K562 (cell line): ENCODE measurements at regions not wholly inside any gene's neighbourhood (a gene's known extent, or its start where the extent isn't known, plus 50 kb on each side); places are given as distances from the start of the nearest gene placed in this dataset.

Experiments
- ATAC-seq: fragments of 200-7000 bp; cut with Tn5 transposase; 3 replicates; pipeline ENCODE4 v1.9.1; 2020; ENCODE audit warnings: moderate library complexity
- BruUV-seq: library from RNA; stranded (reverse); fragments of 400-500 nt; replicated peaks from 2 replicates; lab custom pipeline; 2021; lab: Mats Ljungman, UMichigan
- CTCF ChIA-PET: fragments of 300-600 bp; formaldehyde crosslinking; extraction: SDS; loops from one replicate; lab custom pipeline; 2021; ENCODE audit warnings: low intra/inter-chr PET ratio; lab: Yijun Ruan, JAX
- POLR2A ChIA-PET: fragments of 300-600, 350-650 bp; sonication (Branson Sonifier 250); formaldehyde crosslinking; extraction: SDS; loops from one replicate; lab custom pipeline; 2021; ENCODE audit warnings: antibody characterized with exemption, inconsistent platforms; lab: Yijun Ruan, JAX
- DNase-seq, 4 experiments: peaks; one replicate each; pipeline versions ENCODE4 v3.0.0 to v3.0.0-alpha.2; 2011 to 2018; ENCODE audit warnings: low spot score in 3 of 4, mixed read lengths in 3 of 4; ENCODE audit errors: extremely low read depth in 1 of 4
- FAIRE-seq: peaks from 2 replicates; lab custom pipeline; 2011; peaks lifted over from hg19 to GRCh38; lab: Jason Lieb, UNC
- H2AFZ ChIP-seq: 2 replicates; pipeline ENCODE4 v1.6.0; 2011; ENCODE audit warnings: low read depth, low read length, control low read depth, inconsistent platforms
- H3K27ac ChIP-seq: fragments of 200-600 bp; 3 replicates; pipeline ENCODE4 v1.8.0; 2011; ENCODE audit warnings: low read depth, mild to moderate bottlenecking, control low read depth, inconsistent platforms, low read length, moderate library complexity, mixed read lengths; ENCODE audit errors: extremely low read depth
- H3K27me3 ChIP-seq, 2 experiments: fragments of 300-600 bp in 1 of 2; 2 replicates in 1 of 2; 3 replicates in 1 of 2; pipeline versions ENCODE4 v1.6.0 to v1.8.0; 2011; ENCODE audit warnings: inconsistent platforms in 2 of 2, low read length in 2 of 2, mild to moderate bottlenecking in 1 of 2, mixed read lengths in 1 of 2, moderate library complexity in 1 of 2; ENCODE audit not compliant: control insufficient read depth in 2 of 2, insufficient read depth in 2 of 2
- H3K36me3 ChIP-seq: fragments of 300-600 bp; 3 replicates; pipeline ENCODE4 v1.8.0; 2011; ENCODE audit warnings: mild to moderate bottlenecking, low read length, inconsistent platforms; ENCODE audit not compliant: control insufficient read depth, insufficient read depth
- H3K4me1 ChIP-seq, 2 experiments: fragments of 200-600 bp in 1 of 2; replicated peaks in 1 of 2; 2 replicates in 1 of 2; 3 replicates in 1 of 2; pipeline versions ENCODE4 v1.5.1 to v1.8.0; 2011; ENCODE audit warnings: inconsistent platforms in 2 of 2, low read length in 2 of 2, mild to moderate bottlenecking in 1 of 2, mixed read lengths in 1 of 2, moderate library complexity in 1 of 2; ENCODE audit not compliant: control insufficient read depth in 2 of 2, insufficient read depth in 2 of 2
- H3K4me2 ChIP-seq: 2 replicates; pipeline ENCODE4 v1.6.1; 2011; ENCODE audit warnings: low read length, control low read depth, inconsistent platforms, mixed read lengths; ENCODE audit not compliant: insufficient read depth
- H3K4me3 ChIP-seq: fragments of 200-600 bp; sonication (generic), shearing (Covaris generic); 2 replicates; pipeline ENCODE4 v1.5.1; 2016; ENCODE audit warnings: control low read depth, inconsistent platforms
- H3K79me2 ChIP-seq: fragments of 200-600 bp; 3 replicates; pipeline ENCODE4 v1.8.0; 2011; ENCODE audit warnings: low read length, inconsistent platforms; ENCODE audit not compliant: control insufficient read depth, insufficient read depth
- H3K9ac ChIP-seq, 2 experiments: 2 replicates each; pipeline versions ENCODE4 v1.6.0 to v1.6.1; 2011; ENCODE audit warnings: low read depth in 2 of 2, low read length in 2 of 2, control low read depth in 1 of 2, inconsistent platforms in 1 of 2, mild to moderate bottlenecking in 1 of 2, mixed read lengths in 1 of 2; ENCODE audit not compliant: insufficient read depth in 1 of 2
- H3K9me1 ChIP-seq: one replicate; pipeline ENCODE4 v1.6.0; 2011; ENCODE audit warnings: inconsistent platforms, mild to moderate bottlenecking, low read length, moderate library complexity; ENCODE audit not compliant: control insufficient read depth, insufficient read depth
- H3K9me3 ChIP-seq: replicated peaks from 2 replicates; pipeline ENCODE4 v1.5.1; 2011; ENCODE audit warnings: low read depth, low read length, inconsistent platforms; ENCODE audit not compliant: control insufficient read depth, insufficient read depth
- H4K20me1 ChIP-seq: replicated peaks from 2 replicates; pipeline ENCODE4 v1.6.1; 2011; ENCODE audit warnings: low read length, inconsistent platforms, mixed read lengths; ENCODE audit not compliant: control insufficient read depth, insufficient read depth
- EGR1 ChIP-seq: fragments of 450-650 bp; conservative IDR thresholded peaks from 2 replicates; pipeline ENCODE4 v1.6.1; 2017; ENCODE audit warnings: mild to moderate bottlenecking
- ELF4 ChIP-seq: fragments of 450-650 bp; formaldehyde crosslinking; IDR thresholded peaks from 2 replicates; pipeline ENCODE4 v1.4.0; 2022; ENCODE audit warnings: missing genetic modification characterization
- MTF1 ChIP-seq: fragments of 250-450 bp; sonication (Bioruptor Pico); IDR thresholded peaks from 2 replicates; pipeline ENCODE4 v1.9.0; 2021; ENCODE audit warnings: moderate library complexity, mild to moderate bottlenecking, inconsistent platforms, borderline replicate concordance
- NFIX ChIP-seq: fragments of 250-450 bp; sonication (Bioruptor Pico); IDR thresholded peaks from 2 replicates; pipeline ENCODE4 v1.4.0; 2020; ENCODE audit warnings: low read depth, mild to moderate bottlenecking, moderate library complexity
- NR2F6 ChIP-seq: fragments of 450-650 bp; formaldehyde crosslinking; IDR thresholded peaks from 2 replicates; pipeline ENCODE4 v1.4.0; 2020; ENCODE audit warnings: mild to moderate bottlenecking
- NUFIP1 ChIP-seq: fragments of 450-650 bp; IDR thresholded peaks from 2 replicates; pipeline ENCODE4 v1.6.1; 2018; ENCODE audit not compliant: partially characterized antibody
- POU5F1 ChIP-seq: fragments of 150-350 bp; IDR thresholded peaks from 2 replicates; pipeline ENCODE4 v1.6.1; 2014; ENCODE audit warnings: borderline replicate concordance, low read length, low read depth, mild to moderate bottlenecking; ENCODE audit not compliant: partially characterized antibody
- RFX5 ChIP-seq: IDR thresholded peaks from 2 replicates; pipeline ENCODE4 v1.6.1; 2011; ENCODE audit warnings: low read depth, mild to moderate bottlenecking, improper control_type of control experiment, low read length
- RUNX1 ChIP-seq: sonication (generic); IDR thresholded peaks from 2 replicates; pipeline ENCODE4 v1.6.1; 2016; ENCODE audit warnings: antibody characterized with exemption, low read depth
- SP1 ChIP-seq: sonication (generic); formaldehyde crosslinking; IDR thresholded peaks from 2 replicates; pipeline ENCODE4 v1.8.1; 2022; ENCODE audit warnings: mild to moderate bottlenecking, missing genetic modification reagents
- ZNF384 ChIP-seq: IDR thresholded peaks from 2 replicates; pipeline ENCODE4 v1.6.1; 2012; ENCODE audit warnings: low read depth, low read length, improper control_type of control experiment
- ZNF431 ChIP-seq: sonication (generic); formaldehyde crosslinking; IDR thresholded peaks from 2 replicates; pipeline ENCODE4 v1.8.0; 2022; ENCODE audit warnings: mild to moderate bottlenecking, missing genetic modification reagents
- ZNF57 ChIP-seq: fragments of 450-650 bp; formaldehyde crosslinking; IDR thresholded peaks from 2 replicates; pipeline ENCODE4 v1.4.0; 2020; ENCODE audit warnings: mild to moderate bottlenecking, moderate library complexity
- ZNF589 ChIP-seq: fragments of 200-800 bp; sonication (Bioruptor generic); IDR thresholded peaks from 2 replicates; pipeline ENCODE4 v1.6.1; 2016; ENCODE audit warnings: low read depth, missing genetic modification characterization, missing compliant biosample characterization
- WGBS: fragments of 100-300 bp; shearing (Covaris generic); methylation state at CpG from one replicate; pipeline ENCODE4 v1.1.6; 2016; ENCODE audit warnings: low coverage, mixed read lengths; ENCODE audit not compliant: insufficient coverage; ENCODE audit errors: missing lambda C conversion rate; 5-methylcytosine and 5-hydroxymethylcytosine counted together
- in situ Hi-C: fragments of 300-500 bp; cut with MboI; formaldehyde crosslinking; loops from 4 replicates; pipeline ENCODE4 v1.15.0; 2018; ENCODE audit warnings: inconsistent platforms, mixed read lengths
- intact Hi-C: fragments of 100-400 bp; cut with micrococcal nuclease; formaldehyde crosslinking; loops from 2 replicates; pipeline ENCODE4 v1.14.2; 2022
- TF ChIP-seq, protein P1 (sequence below): sonication (generic); IDR thresholded peaks from 2 replicates; pipeline ENCODE4 v1.6.1; 2016
- TF ChIP-seq, protein P2 (sequence below): fragments of 450-650 bp; formaldehyde crosslinking; conservative IDR thresholded peaks from 2 replicates; pipeline ENCODE4 v1.4.0; 2022; ENCODE audit warnings: mild to moderate bottlenecking, missing genetic modification characterization
- TF ChIP-seq, protein P3 (sequence below): fragments of 250-450 bp; sonication (Bioruptor Pico); IDR thresholded peaks from 2 replicates; pipeline ENCODE4 v1.6.1; 2021; ENCODE audit warnings: mild to moderate bottlenecking

DNA sequence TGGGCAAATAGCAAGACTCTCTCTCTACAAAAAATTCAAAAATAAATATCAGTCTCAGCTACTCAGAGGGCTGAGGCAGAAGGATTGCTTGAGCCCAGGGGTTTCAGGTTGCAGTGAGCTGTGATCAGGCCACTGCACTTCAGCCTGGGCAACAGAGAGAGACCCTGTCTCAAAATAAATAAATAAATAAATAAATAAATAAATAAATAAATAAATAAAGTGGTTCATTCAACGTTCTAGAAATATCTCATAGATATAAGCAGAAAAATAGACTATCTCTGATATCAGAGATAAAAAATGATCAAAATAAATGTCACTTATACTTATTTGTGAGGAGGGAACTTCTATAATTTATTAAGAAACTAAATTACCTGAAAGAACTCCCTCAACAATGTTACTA is 480.9 kb downstream of the FBXO15 start:
- Histone ChIP-seq H2AFZ (no peak overlapping the region), H4K20me1 (no peaks in the 10 kb centered on the region), H3K79me2 (no peaks in the 10 kb centered on the region), H3K4me1 (no peaks in the 10 kb centered on the region), H3K27ac (no peak overlapping the region), H3K36me3 (no peaks in the 10 kb centered on the region), H3K9me1 (no peaks in the 10 kb centered on the region), H3K9ac (no peak overlapping the region), H3K4me2 (no peak overlapping the region), H3K27me3 (no peaks in the 10 kb centered on the region), H3K4me3 (no peak overlapping the region), H3K9me3 (no peaks in the 10 kb centered on the region)
- TF ChIP-seq, protein P1, sequence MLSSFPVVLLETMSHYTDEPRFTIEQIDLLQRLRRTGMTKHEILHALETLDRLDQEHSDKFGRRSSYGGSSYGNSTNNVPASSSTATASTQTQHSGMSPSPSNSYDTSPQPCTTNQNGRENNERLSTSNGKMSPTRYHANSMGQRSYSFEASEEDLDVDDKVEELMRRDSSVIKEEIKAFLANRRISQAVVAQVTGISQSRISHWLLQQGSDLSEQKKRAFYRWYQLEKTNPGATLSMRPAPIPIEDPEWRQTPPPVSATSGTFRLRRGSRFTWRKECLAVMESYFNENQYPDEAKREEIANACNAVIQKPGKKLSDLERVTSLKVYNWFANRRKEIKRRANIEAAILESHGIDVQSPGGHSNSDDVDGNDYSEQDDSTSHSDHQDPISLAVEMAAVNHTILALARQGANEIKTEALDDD, result no peak
- no peak for TF ChIP-seq EGR1
- no peak for TF ChIP-seq SP1 (CRISPR knock-in tag)
- TF ChIP-seq ZNF431 (CRISPR knock-in tag), result no peak
- no peak for TF ChIP-seq POU5F1
- no peak for TF ChIP-seq ELF4 (CRISPR knock-in tag)
- TF ChIP-seq RFX5, result no peak
- in situ Hi-C loops (no loop called here), intact Hi-C loops (no loop called here)
- CTCF ChIA-PET, result no interaction called here
- BruUV-seq, result no TSS peak
- POLR2A ChIA-PET, result no interaction called here
- DNase-seq, result no peak
- FAIRE-seq, result no peak
- 0% methylated on average over 1 of the region's 1 CpG for WGBS
- no peak for ATAC-seq

DNA sequence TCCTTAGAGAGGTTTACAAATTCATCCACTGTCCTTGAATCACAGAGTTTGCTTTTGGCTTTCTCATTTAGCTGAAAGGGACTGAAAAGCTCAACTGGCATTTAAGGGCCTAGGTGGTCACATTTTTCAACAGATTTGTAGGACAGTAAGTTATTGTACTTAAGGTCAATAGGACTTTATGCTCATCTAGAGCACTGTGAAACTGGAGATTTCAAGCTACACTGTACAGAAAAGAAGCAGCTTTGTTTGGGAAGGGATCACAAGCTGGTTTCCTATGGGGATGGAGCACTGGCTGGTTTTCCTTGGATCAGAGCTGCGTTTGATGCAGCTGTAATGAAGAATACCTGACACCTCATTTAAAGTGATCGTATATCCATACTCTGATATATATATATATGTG is 482.7 kb downstream of the FBXO15 start:
- Histone ChIP-seq H3K79me2 (no peaks in the 10 kb centered on the region), H3K4me2 (no peak overlapping the region), H3K27ac (no peak overlapping the region), H3K27me3 (no peaks in the 10 kb centered on the region), H4K20me1 (no peaks in the 10 kb centered on the region), H3K9me1 (no peaks in the 10 kb centered on the region), H3K9ac (no peak overlapping the region), H3K4me3 (no peak overlapping the region), H3K36me3 (no peaks in the 10 kb centered on the region), H3K4me1 (no peaks in the 10 kb centered on the region), H3K9me3 (no peaks in the 10 kb centered on the region), H2AFZ (no peak overlapping the region)
- BruUV-seq, result no TSS peak
- intact Hi-C loops, result no loop called here
- TF ChIP-seq, protein P2, sequence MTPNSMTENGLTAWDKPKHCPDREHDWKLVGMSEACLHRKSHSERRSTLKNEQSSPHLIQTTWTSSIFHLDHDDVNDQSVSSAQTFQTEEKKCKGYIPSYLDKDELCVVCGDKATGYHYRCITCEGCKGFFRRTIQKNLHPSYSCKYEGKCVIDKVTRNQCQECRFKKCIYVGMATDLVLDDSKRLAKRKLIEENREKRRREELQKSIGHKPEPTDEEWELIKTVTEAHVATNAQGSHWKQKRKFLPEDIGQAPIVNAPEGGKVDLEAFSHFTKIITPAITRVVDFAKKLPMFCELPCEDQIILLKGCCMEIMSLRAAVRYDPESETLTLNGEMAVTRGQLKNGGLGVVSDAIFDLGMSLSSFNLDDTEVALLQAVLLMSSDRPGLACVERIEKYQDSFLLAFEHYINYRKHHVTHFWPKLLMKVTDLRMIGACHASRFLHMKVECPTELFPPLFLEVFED (CRISPR knock-in tag), result no peak
- no peak for TF ChIP-seq NFIX (CRISPR knock-in tag)
- TF ChIP-seq ZNF57 (CRISPR knock-in tag), result no peak
- TF ChIP-seq ZNF384, result no peak
- no peak for TF ChIP-seq NUFIP1
- TF ChIP-seq RUNX1, result no peak
- TF ChIP-seq NR2F6 (CRISPR knock-in tag), result no peak
- TF ChIP-seq, protein P3, sequence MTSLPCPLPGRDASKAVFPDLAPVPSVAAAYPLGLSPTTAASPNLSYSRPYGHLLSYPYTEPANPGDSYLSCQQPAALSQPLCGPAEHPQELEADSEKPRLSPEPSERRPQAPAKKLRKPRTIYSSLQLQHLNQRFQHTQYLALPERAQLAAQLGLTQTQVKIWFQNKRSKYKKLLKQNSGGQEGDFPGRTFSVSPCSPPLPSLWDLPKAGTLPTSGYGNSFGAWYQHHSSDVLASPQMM (CRISPR knock-in tag), result no peak
- no peak for TF ChIP-seq ZNF589 (CRISPR knock-in tag)
- TF ChIP-seq MTF1, result no peak
- FAIRE-seq, result no peak
- POLR2A ChIA-PET, result no interaction called here
- no peak for DNase-seq
- no peak for ATAC-seq
- in situ Hi-C loops, result no loop called here
- WGBS, result 0% methylated on average over 2 of the region's 2 CpGs
- CTCF ChIA-PET, result no interaction called here
